Right kidney (tissue), 1 donor: ENCODE measurements at regions not wholly inside any gene's neighbourhood (a gene's known extent, or its start where the extent isn't known, plus 50 kb on each side); places are given as distances from the start of the nearest gene placed in this dataset.
"Not testable (repeated sequence)": the region's sequence is repeated elsewhere in the genome, so short reads cannot be mapped to it uniquely, and the experiment has no call there.

ENCODE experiments used
- DNase-seq: peaks from one replicate; pipeline ENCODE4 v3.0.0-alpha.2; 2016

DNA sequence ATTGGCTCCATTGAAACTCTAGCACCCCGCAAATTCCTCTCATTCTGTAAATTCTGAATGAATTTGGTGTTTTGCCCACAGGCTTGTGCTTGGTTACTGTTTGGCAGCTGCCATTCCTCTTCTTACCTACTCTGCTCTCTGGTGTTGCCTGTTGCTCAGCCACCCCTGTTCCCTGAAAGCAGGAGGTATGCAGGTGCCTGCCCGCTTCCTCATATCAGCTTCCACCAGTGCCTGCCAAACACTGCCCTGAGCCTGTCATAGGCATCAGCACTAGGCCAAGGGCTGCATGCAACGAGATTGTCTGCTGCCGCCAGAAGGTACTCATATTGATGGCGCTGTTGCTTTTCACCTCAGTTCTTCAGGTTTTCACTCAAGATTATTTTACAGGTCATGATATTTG is 978.1 kb downstream of the C4orf33 start:
- no peak for DNase-seq

DNA sequence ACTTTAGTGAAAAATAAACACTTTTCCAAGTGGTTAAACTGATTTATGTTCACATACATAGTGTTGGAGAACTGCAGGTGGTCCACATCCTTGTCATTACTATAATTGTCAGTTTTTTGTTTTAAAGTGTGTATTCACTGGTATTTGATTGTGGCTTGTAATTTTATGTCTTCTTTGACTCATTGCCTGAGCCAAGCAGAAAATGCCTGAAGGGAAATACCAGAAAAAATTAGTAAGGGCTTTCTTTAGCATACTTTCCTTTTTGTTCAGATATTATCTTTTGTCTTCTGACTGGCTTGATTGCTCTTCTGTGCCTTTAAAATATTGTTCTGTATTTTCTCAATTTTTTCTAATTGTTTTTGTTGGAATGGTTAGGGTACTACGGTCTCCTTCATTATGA is 981.3 kb downstream of the C4orf33 start:
- no peak for DNase-seq

DNA sequence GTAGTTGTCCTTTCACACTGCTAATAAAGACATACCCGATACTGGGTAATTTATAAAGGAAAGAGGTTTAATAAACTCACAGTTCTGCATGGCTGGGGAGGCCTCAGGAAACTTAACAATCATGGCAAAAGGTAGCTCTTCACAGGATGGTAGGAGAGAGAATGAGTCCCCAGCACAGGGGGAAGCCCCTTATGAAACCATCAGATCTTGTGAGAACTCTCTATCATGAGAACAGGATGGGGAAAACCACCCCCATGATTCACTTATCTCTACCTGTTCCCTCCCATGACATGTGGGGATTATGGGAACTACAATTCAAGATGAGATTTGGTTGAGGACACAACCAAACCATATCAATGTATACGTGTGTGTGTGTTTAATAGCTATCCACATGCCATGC is 983.1 kb downstream of the C4orf33 start:
- not testable (repeated sequence) for DNase-seq

DNA sequence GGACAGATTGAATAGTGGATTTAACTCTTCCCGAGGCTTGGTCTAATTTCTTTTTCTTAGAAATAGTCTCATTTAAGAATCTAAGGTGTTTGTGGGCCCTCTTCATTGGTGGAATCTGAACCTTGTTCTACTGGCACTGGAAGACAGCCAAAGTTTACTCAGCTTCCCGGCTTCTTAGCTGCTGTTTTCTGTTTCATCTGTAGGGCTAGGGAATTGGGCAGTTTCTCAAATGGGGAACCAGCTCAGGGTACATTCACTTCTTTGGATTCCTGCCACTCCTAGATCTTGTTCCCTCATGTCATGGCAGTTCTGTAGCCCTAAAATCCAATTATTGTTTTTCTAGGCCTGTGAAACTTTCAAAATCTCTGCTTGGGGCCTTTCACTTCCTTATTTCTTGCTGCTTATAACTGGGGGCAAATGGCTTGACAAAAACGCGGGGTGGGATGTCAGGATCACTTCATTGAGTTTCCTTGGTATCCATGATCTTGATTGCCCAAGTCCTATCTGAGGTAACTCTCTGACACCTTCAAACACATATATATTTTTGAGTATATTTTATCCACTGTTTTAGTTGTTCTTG is 985.0 kb downstream of the C4orf33 start:
- DNase-seq = no peak

DNA sequence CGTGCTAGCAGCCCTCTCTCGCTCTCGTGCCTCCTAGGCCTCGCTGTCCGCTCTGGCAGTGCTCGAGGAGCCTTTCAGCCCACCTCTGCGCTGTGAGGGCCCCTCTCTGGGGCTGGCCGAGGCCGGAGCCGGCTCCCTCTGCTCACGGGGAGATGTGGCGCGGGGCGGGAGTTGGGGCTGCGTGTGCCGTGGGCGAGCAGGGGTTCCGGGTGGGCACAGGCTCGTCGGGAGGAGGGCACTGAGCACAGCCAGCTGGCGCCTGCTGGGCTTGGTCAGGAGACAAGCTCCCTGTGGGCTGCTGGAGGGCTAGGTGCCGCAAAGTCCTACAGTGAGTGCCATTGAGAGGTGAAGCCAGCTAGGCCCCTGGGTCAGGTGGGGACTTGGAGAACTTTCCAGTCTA is 994.5 kb downstream of the C4orf33 start:
- DNase-seq = no peak

DNA sequence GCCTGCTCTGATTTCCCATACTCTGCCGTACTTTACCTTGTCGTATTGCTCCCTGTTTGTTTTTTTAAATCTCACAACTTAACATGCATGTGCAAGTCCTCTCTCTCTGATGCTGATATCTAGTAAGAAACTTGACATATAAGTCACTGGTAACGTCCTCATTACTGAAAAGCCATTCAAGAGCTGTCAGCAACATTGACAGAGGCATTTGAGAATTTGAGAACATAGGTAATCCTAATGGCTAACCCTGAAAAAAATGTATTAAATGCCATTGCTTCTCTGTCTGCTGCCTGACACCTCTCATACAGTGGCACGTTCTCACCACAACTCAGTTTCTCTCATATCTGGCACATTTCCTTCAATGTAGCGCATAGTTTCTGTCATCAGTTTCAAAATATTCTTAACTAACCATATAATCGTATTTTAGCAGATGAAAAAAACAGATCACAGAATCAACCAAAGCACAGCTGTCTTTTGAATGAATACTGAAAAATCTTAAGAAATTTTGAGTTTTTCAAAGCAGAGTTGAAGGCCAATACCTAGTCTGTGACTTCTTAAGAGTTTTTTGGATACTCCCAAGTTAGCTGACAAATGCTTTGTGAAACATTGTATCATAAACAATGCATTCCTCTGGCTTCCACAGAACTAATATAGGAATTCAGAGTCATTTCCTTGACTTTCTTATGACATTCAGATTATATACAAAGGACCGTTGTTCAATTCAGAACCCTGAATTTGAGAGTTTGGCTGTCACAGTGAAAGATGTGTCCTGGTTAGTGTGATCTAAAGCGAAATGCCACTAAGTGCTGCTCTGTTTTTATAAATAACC is 996.4 kb downstream of the C4orf33 start:
- DNase-seq = no peak

DNA sequence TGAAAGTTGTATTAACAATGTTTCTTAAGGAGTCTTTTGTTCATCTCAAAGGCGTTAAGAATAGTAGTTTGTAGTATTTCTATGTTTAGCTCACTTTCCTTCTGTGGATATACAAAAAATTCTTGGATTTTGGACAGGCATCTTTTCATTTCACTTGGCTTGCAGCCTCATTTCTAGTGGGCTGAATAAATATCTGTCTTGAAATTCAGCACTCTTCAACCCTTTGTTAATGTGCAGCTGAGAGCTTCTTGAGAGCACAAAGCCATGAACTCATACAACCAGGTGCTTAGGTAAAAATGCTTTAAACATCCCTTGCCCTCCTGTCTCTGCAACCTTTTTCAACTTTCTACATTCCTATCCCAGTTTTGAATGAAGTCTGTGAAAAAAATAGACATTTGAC is 1003.2 kb downstream of the C4orf33 start:
- DNase-seq = no peak

DNA sequence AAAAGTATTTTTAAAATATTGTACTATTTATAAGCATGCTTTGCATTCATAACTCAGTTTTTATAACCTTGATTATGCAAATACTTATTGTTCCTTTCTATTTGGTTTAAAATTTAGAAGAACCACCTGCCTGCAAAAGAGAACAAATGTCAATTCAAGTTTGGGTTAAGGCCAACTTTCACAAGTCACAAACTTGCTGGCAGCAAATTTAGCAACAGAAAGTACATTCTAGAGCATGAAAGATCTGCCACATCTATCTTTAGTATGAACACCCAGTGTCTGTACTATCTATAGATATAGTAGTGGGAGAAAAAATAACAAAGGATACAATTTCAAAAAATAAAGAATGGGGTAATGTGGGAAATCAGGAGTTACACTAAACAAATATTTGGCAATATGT is 1014.2 kb downstream of the C4orf33 start:
- no peak for DNase-seq

DNA sequence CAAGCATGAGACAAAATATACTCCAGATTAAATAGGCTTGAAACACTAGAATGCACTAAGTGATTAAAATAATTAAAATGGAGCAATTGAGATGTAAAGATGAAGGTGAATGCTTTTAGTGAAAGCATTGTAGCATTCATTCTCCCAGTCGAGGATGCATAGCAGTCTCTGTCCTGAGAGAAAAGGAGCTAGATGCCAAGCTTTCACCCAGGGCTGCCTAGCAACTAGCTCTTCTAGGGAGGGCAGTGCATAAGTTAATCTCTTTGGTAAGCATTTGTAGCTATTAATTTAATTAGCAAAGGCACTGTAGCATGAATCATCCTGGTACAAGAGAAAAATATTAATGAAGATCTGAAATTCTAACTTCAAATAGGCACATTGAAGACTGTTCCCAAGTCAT is 1014.8 kb downstream of the C4orf33 start:
- no peak for DNase-seq

DNA sequence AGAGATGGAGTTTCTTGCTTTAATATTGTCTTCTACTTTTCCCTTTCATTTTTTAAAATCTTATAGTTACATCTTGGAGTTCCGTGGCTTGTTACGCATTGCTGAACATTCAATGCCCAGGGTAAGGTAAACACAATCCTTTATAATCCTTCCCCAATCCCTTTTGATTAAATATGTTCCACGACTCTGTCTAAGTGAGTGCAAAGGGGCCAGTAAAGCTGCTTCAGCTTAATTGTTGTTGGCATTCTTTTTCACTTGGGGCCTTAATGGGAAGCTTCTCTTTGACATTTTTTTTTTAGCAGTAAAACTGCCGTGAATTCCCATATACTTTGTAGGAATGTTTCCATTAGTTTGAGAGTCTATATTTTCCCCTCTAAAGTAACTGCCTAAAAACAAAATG is 1028.1 kb downstream of the C4orf33 start:
- no peak for DNase-seq

DNA sequence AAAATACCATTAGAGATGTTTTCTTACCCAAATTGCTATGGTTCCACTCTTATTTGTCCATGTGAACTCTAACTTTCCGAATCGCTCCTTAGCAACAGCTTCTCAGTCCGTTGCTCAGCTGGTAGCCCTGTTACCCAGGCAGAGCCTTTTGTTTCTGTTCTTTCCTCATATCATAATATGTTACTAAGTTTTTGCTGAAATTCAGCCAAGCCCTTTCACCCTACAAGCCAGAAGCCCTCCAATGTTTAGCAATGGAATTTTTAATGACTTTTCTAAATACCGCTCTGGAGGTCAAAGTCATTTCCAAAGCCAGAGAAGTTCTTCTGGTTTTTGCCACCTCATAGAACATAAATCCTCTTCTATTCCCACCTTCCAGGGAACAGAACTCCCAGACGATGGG is 1029.5 kb downstream of the C4orf33 start:
- no peak for DNase-seq

DNA sequence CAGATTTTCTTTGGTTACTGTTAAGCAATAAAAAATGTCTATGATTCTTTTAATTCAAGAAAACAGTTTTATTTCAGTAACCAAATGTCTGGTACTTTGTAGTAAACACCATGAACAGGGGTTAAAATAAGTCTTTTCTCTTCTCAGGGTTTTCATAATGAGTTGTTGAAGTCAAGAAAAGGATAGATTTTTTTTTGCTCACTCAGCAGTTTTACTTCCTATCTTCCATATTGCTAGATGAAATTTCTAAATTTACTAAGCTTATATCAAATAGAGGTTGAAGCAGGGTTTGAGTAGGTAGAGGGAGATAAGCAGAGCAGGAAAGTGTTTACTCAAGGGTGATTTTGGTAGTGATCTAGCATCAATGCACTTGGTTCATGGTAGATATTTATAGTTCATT is 1031.3 kb downstream of the C4orf33 start:
- DNase-seq = no peak

DNA sequence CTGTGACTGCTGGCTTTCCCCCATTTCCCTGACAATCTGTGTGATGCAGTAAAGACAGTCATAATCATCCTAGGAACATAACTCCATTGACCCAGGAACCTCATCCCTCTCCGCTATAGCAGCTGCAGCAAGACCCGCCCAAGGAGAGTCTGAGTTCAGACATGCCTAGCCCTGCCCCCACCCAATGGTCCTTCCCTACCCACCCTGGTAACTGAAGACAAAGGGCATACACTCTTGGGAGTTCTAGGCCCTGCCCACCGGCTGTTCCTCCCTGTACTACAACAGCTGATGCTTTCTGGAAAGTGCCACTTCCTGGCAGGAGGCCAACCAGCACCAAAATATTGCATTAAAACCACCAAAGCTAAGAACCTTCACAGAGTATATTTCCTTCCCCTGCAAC is 1035.6 kb downstream of the C4orf33 start:
- no peak for DNase-seq

DNA sequence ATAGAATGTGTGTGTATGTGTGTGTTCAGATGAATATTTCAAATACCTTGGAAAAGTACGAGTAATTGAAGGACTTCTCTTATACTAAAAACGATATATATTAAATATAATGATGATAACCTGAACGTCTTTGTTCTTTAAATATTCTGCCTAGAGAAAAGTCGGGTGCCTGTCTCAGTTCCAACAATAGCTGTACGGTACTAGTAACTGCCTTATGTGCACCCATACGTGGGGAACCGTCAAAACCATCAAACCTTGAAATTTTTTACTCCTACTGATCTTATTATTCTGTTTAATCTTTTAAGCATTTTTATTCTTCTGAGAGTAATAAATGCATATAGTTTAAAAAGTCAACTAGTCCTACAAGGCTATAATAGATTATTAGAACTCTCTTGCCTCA is 1045.7 kb downstream of the C4orf33 start:
- DNase-seq = no peak

DNA sequence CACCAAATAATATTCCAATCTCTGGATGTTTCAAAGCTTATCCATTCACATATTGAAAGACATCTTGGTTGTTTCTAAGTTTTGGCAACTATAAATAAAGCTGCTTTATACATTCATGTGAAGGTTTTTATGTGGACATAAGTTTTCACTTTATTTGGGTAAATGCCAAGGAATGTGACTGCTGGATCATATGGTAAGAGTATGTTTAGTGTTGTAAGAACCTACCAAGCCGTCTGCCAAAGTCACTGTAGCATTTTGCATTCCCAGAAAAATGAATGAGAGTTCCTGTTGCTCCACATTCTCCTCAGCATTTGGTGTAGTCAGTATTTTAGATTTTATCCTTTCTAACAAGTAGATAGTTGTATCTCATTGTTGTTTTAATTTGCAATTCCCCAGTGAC is 1047.7 kb downstream of the C4orf33 start:
- no peak for DNase-seq

DNA sequence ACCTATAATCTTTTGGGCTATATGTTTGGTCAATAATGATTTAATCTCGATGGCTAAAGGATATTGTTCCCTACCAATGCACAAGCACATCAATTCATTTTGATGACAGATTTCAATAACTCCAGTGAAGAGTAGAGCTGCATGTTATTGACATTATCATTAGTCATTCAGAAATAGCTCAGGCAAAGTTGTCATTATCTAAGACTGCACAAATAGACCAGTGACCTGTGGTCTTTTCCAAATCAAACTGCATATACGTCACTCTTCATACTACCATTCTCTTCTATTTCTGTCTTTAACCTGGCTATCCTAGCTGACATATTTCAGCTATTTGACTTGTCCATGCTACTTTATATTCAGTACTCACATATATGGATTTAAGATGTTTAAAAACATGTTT is 1050.8 kb downstream of the C4orf33 start:
- DNase-seq = no peak

DNA sequence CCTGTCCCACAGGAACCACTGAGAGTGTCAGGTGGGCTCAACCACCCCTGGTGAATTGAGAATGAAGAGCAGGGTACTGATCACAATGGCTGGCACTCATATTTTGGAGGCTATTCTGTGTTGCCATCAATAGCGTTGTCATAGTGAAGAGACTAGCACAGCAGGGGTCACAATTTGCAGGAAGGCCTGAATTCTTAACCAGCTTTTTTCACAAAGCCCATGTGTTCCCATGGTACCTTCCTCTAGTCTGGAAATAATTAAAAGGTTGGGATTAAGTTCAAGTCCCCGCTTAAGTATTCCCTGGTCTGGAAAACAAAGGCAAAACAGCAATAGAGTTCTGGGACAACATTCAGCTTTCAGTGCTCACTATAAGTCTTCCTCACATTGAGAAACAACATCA is 1051.7 kb downstream of the C4orf33 start:
- DNase-seq = no peak

DNA sequence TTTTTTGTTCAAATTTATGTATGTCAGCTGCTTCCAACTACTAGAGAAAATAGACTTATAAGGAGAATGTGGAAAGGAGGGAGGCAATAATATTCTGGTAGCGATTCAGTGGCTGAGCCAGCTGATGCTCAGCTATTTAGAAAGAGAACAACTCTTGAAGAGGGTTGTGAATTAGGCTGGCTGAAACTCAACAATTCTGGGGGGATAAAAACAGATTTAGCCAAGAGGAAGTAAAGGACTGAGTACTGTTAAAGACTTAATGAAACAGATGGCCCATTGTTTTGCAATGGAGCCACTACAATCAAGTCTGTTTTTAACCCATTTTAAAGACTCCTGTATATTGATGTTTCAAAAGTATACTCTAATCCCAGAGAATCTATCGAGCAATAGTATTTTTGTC is 1058.9 kb downstream of the C4orf33 start:
- no peak for DNase-seq

DNA sequence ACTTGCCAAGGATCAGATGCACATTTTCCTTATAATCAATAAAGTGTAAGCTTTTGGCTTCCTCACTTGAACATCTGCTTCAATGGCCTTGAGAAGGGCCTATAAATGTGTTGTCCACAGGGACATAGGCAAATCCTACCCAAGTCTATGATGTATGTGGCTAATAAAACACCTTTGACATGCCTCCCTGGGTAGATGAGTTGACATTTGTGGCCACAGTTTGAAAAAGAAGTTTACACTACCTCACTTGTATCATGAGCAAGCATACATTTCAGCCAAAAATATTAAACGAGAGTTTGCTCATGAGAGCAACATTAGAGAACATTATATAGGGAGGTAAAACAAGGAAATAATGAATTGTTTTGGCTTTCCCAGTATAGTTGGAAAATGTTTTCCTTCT is 1067.7 kb downstream of the C4orf33 start:
- DNase-seq = no peak

DNA sequence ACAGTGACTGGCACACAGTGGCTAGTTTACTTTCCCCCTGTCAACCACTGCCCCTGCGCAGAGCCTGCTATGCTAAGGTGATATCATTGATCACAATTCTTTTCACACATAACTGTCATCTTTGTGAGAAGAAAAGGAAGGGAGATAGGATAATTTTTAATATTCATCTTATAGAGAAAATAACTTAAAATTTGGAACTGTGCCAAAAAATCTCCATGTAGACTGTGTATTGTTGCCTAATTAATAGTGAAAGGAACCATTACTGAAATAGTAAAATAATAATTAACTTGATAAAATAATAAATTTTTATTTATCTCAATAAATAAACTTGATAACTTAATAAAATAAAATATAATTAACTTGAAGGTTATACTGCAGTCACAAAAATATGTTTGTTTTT is 1069.4 kb downstream of the C4orf33 start:
- DNase-seq = no peak

DNA sequence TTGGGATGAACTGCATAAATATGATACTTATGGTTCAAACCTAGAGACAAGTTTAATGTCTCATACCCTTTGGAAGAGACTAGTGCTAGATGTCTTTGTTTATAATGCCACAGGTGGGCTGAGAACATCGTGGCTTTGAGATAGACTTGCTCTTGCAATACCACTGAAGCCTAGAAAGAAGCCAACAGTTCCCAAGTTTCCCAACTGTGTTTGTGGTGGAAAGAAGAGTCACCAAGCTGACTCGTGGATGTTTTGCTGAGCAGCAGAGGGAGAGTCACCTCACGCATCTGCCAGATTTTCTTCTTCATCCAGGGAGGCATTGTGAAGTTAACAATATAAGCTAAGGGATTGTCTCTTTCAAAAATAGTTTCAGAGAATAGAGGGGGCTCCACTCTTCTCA is 1076.2 kb downstream of the C4orf33 start:
- no peak for DNase-seq

DNA sequence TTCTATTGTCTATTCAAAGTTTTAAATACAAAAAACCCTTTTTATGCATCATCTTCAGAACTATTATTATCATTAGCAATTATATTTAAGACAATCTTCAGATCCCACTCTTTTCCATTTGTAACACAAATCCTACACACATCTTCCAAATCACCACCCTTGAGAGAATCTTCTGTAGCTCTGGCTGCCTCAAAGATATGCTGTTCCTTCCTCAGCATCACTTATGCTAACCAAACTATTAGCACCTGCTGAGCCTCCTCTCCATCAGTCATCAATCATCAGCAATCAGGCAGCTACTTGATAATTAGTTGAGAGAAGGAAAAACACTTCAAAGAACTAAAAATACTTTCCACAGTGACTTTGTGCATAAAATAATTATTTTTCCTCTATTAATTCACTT is 1082.2 kb downstream of the C4orf33 start:
- no peak for DNase-seq

DNA sequence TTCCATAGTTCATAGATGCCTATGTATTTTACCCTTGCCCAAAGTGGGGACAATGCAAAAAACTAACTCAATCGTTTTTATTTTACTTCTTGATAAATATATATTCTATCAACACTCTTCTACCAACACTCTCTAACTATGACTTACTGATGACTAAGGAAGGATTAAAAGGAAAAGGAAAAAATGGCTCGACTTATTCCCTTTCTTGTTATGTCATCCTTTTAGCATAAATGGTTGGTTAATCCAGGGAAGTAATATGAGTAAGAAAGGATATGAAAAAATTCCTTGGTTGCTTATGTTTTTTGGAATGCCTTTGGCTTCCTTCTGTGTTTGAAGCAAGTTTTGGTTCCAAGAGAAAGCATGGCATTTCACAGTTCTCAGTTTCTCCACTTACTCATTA is 1087.1 kb downstream of the C4orf33 start:
- DNase-seq = no peak

DNA sequence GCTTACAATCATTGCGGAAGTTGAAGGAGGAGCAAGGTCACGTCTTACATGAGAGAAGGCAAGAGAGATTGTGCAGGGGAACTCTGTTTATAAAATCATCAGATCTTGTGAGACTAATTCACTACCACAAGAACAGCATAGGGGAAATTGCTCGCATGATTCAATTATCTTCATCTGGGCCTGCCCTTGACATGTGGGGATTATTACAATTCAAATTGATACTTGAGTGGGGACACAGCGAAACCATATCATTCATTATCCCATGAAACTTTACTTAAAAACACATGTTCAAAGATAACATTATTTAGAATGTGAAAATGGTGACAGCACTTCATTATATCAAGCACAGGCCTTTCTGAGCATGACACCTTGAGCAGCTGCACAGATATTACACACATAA is 1087.8 kb downstream of the C4orf33 start:
- no peak for DNase-seq

DNA sequence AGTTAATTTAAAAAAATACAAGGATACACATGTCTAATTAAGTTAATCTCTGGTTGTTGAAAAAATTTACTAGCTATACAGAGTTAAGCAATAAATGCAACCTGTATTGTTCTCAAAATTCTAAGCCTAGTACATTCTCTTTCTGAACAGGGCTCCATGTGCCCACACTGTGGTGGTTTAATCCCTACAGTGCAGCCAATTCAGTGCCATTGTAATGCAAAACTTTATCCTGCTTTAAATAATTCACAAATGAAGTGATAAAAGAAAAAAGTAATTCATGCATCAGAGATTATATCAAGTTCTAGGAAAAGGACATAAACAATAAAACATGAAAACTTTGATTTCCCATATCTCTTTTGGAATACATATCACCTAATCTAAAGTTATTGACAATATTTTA is 1089.2 kb downstream of the C4orf33 start:
- no peak for DNase-seq
